Endothelial cell of hepatic sinusoid (primary cell): ENCODE measurements at regions not wholly inside any gene's neighbourhood (a gene's known extent, or its start where the extent isn't known, plus 50 kb on each side); places are given as distances from the start of the nearest gene placed in this dataset.

ENCODE experiments used
- in situ Hi-C: cut with HindIII; loops from 2 replicates; pipeline ENCODE4 v1.10.0; 2017; ENCODE audit warnings: low sequenced_read_pairs

- in situ Hi-C loops: no loop called here
Observed at GRCh38 chr5:53358794-53359193, 121.6 kb upstream of the FST start.

- in situ Hi-C loops: loop anchor here (10.0 kb wide), 1 partner anchor 185 kb away; no protein-coding TSS in a partner anchor
Observed at GRCh38 chr5:53359916-53360517, 120.4 kb upstream of the FST start.

DNA sequence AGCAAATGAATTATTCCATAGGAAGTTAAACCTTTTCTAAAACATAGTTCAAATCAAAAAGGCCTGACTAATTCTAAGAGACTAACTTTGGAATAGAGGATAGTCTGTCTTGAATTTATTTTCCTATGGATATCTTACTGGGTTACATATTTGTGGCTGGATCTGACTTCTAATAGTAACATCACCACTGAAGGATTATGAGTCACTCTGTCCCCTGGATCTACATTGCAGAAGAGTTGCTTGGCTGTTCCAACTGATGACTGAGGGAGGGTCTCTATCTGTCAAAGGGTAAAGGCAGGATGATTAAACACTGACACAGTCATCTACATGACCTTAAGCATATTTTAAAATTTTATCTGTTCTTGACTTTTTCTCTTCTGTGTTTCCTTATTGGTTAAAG, 119.6 kb upstream of the FST start:
- in situ Hi-C loops: loop anchor here (10.0 kb wide), 1 partner anchor 186 kb away; no protein-coding TSS in a partner anchor

- in situ Hi-C loops: loop anchor here (10.0 kb wide), 1 partner anchor 187 kb away; no protein-coding TSS in a partner anchor
Observed at GRCh38 chr5:53361708-53362107, 118.7 kb upstream of the FST start.

DNA sequence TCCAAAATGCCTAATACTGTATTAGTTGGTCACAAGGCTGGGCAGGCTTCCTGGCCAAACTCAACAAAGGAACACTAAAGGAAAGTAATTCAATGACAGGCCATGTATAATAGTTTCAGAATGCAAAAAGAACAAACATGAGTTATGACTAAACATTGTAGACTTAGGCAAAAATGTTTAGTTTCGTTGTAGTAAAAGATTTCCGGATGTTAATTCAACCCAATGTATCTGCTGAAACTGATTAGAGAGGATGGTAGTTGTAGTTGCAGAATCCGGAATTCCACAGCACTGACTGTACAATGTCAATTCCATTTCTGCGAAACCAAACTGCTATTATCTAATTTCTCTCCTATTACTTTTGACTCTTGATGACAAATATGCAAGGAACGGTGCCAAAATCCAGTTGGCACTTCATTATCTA, 117.9 kb upstream of the FST start:
- in situ Hi-C loops: loop anchor here (10.0 kb wide), 1 partner anchor 188 kb away; no protein-coding TSS in a partner anchor

- in situ Hi-C loops: loop anchor here (10.0 kb wide), 1 partner anchor 189 kb away; no protein-coding TSS in a partner anchor
Observed at GRCh38 chr5:53364061-53364460, 116.4 kb upstream of the FST start.

- in situ Hi-C loops: loop anchor here (10.0 kb wide), 1 partner anchor 191 kb away; no protein-coding TSS in a partner anchor
Observed at GRCh38 chr5:53366245-53366644, 114.2 kb upstream of the FST start.

- in situ Hi-C loops: loop anchor here (10.0 kb wide), 1 partner anchor 193 kb away; no protein-coding TSS in a partner anchor
Observed at GRCh38 chr5:53367727-53368126, 112.7 kb upstream of the FST start.

- in situ Hi-C loops: loop anchor here (10.0 kb wide), 1 partner anchor 194 kb away; no protein-coding TSS in a partner anchor
Observed at GRCh38 chr5:53368516-53368915, 111.9 kb upstream of the FST start.

DNA sequence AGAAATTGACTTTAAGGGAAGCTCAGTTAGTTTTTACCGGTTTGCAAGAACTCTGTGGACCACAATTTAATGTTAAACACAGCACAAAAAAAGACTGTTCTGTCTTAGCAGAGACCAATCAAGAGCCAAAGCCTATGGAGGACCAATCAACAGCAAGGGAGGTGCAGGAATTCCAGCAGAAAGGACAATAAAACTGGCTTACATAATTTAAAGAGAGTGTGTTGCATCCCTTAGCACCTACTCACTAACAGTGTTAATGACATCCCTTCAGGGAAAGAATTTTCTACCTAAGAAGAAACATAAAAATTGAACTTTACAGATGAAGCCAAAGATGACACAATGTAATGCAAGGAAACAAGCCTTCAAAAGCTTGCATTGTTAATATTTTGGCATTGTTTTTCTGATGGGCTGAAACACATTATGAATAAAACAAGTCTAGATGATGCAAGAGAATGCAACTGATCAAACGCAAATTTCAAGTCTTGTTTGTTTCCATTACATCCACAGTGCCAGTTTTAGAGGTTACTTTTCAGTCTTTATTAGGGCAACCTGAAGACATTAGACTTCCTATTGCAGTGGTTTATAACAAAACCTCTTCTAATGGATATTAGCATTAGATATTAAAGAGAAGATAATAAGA, 111.3 kb upstream of the FST start:
- in situ Hi-C loops: loop anchor here (10.0 kb wide), 1 partner anchor 194 kb away; no protein-coding TSS in a partner anchor

DNA sequence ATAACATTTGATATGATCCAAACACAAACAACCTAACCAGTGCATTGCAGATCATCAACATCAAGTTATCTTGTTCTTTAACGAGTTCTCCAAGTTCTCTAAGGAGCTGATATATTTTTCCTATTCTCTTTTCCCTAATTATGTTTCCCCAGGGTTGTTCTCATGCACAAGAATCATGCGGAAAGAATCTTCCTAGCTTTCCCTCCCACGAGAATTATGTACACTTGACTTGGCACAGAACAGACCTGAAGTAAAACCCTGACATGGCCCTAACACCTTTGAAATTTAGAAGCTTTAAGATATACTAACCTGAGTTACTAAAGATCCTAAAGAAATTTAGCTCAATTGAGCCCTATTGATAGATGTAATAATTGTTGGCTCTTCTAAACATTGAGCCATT, 110.7 kb upstream of the FST start:
- in situ Hi-C loops: loop anchor here (10.0 kb wide), 1 partner anchor 195 kb away; no protein-coding TSS in a partner anchor

- in situ Hi-C loops: no loop called here
Observed at GRCh38 chr5:53373451-53374158, 106.8 kb upstream of the FST start.

- in situ Hi-C loops: no loop called here
Observed at GRCh38 chr5:53376853-53377252, 103.6 kb upstream of the FST start.

- in situ Hi-C loops: no loop called here
Observed at GRCh38 chr5:53378190-53378589, 102.2 kb upstream of the FST start.

GRCh38 chr5:53378590-53379247, 101.7 kb upstream of the FST start:
- in situ Hi-C loops: no loop called here

GRCh38 chr5:53386341-53386740, 94.1 kb upstream of the FST start:
- in situ Hi-C loops: loop anchor here (5.0 kb wide), 1 partner anchor 69 kb away; no protein-coding TSS in a partner anchor

DNA sequence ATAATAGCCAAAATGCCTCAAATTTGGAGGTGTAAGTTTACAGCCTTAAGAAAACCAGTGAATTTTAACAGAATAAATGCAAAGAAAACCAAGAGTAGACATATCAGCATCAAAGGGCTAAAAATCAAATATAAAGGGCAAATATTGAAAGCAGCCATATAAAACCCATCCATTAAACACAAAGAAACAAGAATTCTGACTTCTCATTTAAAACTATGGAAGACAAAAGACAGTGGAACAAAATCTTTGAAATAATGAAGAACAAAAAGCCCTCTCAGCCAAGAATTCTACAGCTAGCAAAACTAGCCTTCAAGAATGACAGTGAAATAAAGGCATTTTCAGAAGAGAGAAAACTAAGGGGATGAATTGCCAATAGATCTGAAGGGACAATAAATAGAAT, 91.3 kb upstream of the FST start:
- in situ Hi-C loops: loop anchor here (5.0 kb wide), 1 partner anchor 72 kb away; no protein-coding TSS in a partner anchor

GRCh38 chr5:53392073-53392472, 88.4 kb upstream of the FST start:
- in situ Hi-C loops: no loop called here

GRCh38 chr5:53394808-53395207, 85.6 kb upstream of the FST start:
- in situ Hi-C loops: no loop called here

DNA sequence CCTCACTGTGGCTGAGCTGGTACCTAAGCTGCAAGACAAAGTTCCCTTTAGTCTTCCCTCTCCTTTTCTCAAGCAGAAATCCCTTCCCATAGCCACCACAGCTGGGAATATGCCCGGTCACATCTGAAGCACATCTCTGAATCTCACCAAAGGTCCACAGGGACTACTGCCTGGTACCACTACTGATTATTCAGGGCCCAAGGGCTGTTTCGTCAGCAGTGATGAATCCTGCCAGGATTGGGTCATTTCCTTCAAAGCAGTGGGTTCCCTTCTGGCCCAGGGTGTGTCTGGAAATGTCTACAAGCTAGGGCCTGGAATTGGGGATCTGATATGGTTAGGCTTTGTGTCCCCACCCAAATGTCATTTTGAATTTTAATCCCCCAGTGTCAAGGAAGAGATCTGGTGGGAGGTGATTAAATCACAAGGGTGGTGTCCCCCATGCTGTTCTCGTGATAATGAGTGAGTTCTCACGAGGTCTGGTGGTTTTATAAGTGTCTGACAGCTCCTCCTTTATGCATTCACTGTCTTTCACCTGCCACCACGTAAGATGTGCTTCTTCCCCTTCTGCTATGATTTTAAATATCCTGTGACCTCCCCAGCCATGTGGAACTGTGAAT, 83.2 kb upstream of the FST start:
- in situ Hi-C loops: no loop called here
